ENCODE measurements at regions not wholly inside any gene's neighbourhood (a gene's known extent, or its start where the extent isn't known, plus 50 kb on each side); places are given as distances from the start of the nearest gene placed in this dataset.

GRCh38 chr13:58852076-58852475, 1220.5 kb downstream of the PCDH17 start:
- no peaks in the 10 kb centered on the region for H3K27me3 ChIP-seq (ENCODE audit: insufficient read depth, low read length)
- H4K20me1 ChIP-seq (ENCODE audit: control insufficient read depth, insufficient read depth, insufficient read length): no peaks in the 10 kb centered on the region
- H3K79me2 ChIP-seq (ENCODE audit: insufficient read depth, low read length): no peaks in the 10 kb centered on the region
- H3K4me2 ChIP-seq (ENCODE audit: insufficient read depth, insufficient read length, low read length): no peak overlapping the region
- H3K79me1 ChIP-seq (ENCODE audit: insufficient read depth, low read depth, low read length, poor library complexity, severe bottlenecking): no peaks in the 10 kb centered on the region
- H3K18ac ChIP-seq (ENCODE audit: insufficient read length, low read depth, low read length): no peak overlapping the region
- no peaks in the 10 kb centered on the region for H3K4me1 ChIP-seq (ENCODE audit: insufficient read depth, low read length)
- no peak overlapping the region for H3K4ac ChIP-seq (ENCODE audit: low read depth, low read length)
- H4K91ac ChIP-seq (ENCODE audit: insufficient read length, low read depth, low read length): no peak overlapping the region
- Mint-ChIP-seq H3K36me3 (ENCODE audit: insufficient read depth in 1 of 3, low read depth in 3 of 3) (no peaks in the 10 kb centered on the region), H3K4me1 (no peaks in the 10 kb centered on the region), H3K27ac (no peak overlapping the region), H3K9me3 (no peaks in the 10 kb centered on the region), H3K27me3 (ENCODE audit: low read depth) (no peaks in the 10 kb centered on the region; the same call in 1 of the 2 replicates), H3K4me3 (no peak overlapping the region)
- DNase-seq: no peak
- H2BK120ac ChIP-seq (ENCODE audit: low read depth, low read length, poor library complexity, severe bottlenecking): no peak overlapping the region
- H2AFZ ChIP-seq (ENCODE audit: low read length): no peak overlapping the region
- no peak overlapping the region for H4K8ac ChIP-seq (replicated peaks; ENCODE audit: insufficient read length, low read depth, low read length)
- no peak overlapping the region for H3K27ac ChIP-seq (ENCODE audit: insufficient read length, low read depth, low read length)
- H3T11ph ChIP-seq (ENCODE audit: low read length): no peak overlapping the region
- no peak overlapping the region for H3K14ac ChIP-seq (ENCODE audit: insufficient read depth, low read length)
- H2AK5ac ChIP-seq (ENCODE audit: insufficient read length, low read length): no peak overlapping the region
- no peak overlapping the region for H2BK15ac ChIP-seq (ENCODE audit: low read depth, low read length)
- H3K56ac ChIP-seq (ENCODE audit: insufficient read length, low read depth, low read length): no peak overlapping the region
- no peak overlapping the region for H4K5ac ChIP-seq (ENCODE audit: insufficient read length, low read depth, low read length)
- no peak overlapping the region for H3K9ac ChIP-seq (ENCODE audit: extremely low read depth, insufficient read length, low read length)
- no peaks in the 10 kb centered on the region for H3K23me2 ChIP-seq (ENCODE audit: insufficient read length, low read depth, low read length, poor library complexity, severe bottlenecking)
- H2BK12ac ChIP-seq (ENCODE audit: insufficient read length, low read depth, low read length): no peak overlapping the region
- no peaks in the 10 kb centered on the region for H3K9me3 ChIP-seq (ENCODE audit: control insufficient read depth, low read depth, low read length)
- no peak overlapping the region for H2BK5ac ChIP-seq (ENCODE audit: insufficient read length, low read length)
- no peak overlapping the region for H2BK20ac ChIP-seq (ENCODE audit: low read depth, low read length, poor library complexity, severe bottlenecking)
- no peak for TF ChIP-seq CTCF (conservative IDR thresholded peaks at IDR 0.05)
- no peak overlapping the region for H3K23ac ChIP-seq (ENCODE audit: insufficient read length, low read depth, low read length)
- WGBS (ENCODE audit: extremely low coverage, insufficient read length, low lambda C conversion rate): no CpG with 5 or more reads among the region's 1 CpG
